ENCODE measurements at regions not wholly inside any gene's neighbourhood (a gene's known extent, or its start where the extent isn't known, plus 50 kb on each side); places are given as distances from the start of the nearest gene placed in this dataset.

DNA sequence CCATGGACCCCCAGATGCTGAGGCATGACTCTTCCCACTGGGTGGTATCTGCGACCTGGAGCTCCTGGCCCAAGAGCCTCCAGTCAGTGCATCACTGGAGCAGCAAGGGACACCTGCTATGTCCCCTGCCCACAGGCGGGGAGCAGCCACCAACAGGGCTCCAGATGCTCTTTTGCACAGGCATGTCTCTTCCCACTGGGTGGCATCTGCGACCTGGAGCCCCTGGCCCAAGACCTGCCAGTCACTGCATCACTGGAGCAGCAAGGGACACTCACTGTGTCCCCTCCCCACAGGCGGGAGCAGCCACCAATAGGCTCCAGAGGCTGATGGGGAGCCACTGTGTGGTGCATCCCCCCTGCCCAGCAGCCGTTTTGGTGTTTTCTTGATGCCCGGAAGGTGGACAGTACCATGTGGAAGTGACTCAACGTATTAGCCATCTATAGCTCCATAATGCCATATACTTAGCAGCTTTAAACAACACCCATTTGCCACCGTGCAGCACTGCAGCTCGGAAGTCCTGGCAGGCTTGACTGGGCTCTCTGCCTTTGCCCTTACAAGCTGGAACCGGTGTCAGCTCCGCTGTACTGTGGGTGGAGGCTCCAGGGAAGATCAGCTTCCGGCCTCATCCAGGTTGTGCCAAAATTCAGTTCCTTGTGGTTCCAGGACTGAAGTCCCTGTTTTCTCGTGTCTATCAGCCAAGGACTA lies 124.9 kb upstream of the CST7 start:
- WGBS, 3 donors, result 73 to 76% (median 74%) methylated on average over 12 to 13 of the region's 13 CpGs
- H3K36me3 ChIP-seq (ENCODE audit: insufficient read depth in 1 of 2, low read depth in 1 of 2), result no peaks in the 10 kb centered on the region
- ATAC-seq (no peak), DNase-seq (no peak)
- no peaks in the 10 kb centered on the region for H3K27me3 ChIP-seq (ENCODE audit: insufficient read depth in 3 of 3, low read length in 2 of 3)
- intact Hi-C loops (cut with DNase I), result no loop called here
- no peaks in the 10 kb centered on the region for H3K4me1 ChIP-seq
- no peak overlapping the region for H3K4me3 ChIP-seq
- no peak overlapping the region for H3K27ac ChIP-seq
- TF ChIP-seq, protein P1, sequence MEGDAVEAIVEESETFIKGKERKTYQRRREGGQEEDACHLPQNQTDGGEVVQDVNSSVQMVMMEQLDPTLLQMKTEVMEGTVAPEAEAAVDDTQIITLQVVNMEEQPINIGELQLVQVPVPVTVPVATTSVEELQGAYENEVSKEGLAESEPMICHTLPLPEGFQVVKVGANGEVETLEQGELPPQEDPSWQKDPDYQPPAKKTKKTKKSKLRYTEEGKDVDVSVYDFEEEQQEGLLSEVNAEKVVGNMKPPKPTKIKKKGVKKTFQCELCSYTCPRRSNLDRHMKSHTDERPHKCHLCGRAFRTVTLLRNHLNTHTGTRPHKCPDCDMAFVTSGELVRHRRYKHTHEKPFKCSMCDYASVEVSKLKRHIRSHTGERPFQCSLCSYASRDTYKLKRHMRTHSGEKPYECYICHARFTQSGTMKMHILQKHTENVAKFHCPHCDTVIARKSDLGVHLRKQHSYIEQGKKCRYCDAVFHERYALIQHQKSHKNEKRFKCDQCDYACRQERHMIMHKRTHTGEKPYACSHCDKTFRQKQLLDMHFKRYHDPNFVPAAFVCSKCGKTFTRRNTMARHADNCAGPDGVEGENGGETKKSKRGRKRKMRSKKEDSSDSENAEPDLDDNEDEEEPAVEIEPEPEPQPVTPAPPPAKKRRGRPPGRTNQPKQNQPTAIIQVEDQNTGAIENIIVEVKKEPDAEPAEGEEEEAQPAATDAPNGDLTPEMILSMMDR (IDR thresholded peaks at IDR 0.05), result no peak
- no peaks in the 10 kb centered on the region for H3K9me3 ChIP-seq

GRCh38 chr20:24825591-24825990 lies 123.5 kb upstream of the CST7 start:
- intact Hi-C loops (cut with DNase I), result no loop called here
- no peak overlapping the region for H3K27ac ChIP-seq
- no peaks in the 10 kb centered on the region for H3K36me3 ChIP-seq (ENCODE audit: insufficient read depth in 1 of 2, low read depth in 1 of 2)
- WGBS, 3 donors, result 93 to 97% (median 95%) methylated on average over 6 of the region's 6 CpGs
- DNase-seq, result no peak
- no peaks in the 10 kb centered on the region for H3K27me3 ChIP-seq (ENCODE audit: insufficient read depth in 3 of 3, low read length in 2 of 3)
- H3K9me3 ChIP-seq, result no peaks in the 10 kb centered on the region
- ATAC-seq, result no peak
- TF ChIP-seq, protein P1 (IDR thresholded peaks at IDR 0.05), result no peak
- no peak overlapping the region for H3K4me3 ChIP-seq
- H3K4me1 ChIP-seq, result no peaks in the 10 kb centered on the region

DNA sequence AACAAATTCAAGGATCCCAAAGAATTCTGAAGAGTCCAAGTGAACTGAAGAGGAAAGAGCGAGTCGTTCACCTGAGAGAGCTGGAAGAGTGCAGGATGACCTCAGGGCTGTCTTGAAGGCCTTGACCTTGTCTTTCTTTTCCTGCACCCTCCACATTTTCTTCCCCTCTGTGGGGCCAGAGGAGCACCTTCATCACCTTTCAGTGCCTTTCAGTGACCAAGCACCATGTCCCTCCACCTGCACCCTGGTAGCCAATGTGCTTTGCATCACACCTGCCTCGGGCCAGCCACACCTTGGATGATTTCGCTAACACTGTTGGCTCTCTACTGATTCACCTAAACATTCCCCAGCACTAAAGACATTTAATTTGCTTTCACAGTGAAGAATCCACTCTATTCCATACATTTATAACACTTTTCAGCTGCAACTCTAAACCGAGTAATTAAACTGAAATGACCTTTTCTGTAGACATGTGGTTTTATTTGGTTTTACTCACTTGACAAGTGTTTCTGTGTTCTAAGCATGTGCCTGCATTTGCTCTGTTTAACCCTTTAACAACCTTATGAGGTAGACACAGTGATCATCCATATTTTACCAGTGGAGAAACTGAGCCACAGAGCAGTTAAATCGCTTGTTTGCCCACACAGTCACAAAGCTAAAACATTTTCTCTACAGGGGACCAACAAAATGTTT lies 121.3 kb upstream of the CST7 start:
- DNase-seq (no peak), ATAC-seq (no peak)
- Histone ChIP-seq H3K27me3 (ENCODE audit: insufficient read depth in 3 of 3, low read length in 2 of 3) (no peaks in the 10 kb centered on the region), H3K4me3 (no peak overlapping the region), H3K27ac (no peak overlapping the region), H3K9me3 (no peaks in the 10 kb centered on the region), H3K36me3 (ENCODE audit: insufficient read depth in 1 of 2, low read depth in 1 of 2) (no peaks in the 10 kb centered on the region), H3K4me1 (no peaks in the 10 kb centered on the region)
- intact Hi-C loops (cut with DNase I), result no loop called here
- 85 to 88% (median 86%) methylated on average over 6 of the region's 6 CpGs for WGBS, 3 donors
- TF ChIP-seq, protein P1 (IDR thresholded peaks at IDR 0.05), result no peak

DNA sequence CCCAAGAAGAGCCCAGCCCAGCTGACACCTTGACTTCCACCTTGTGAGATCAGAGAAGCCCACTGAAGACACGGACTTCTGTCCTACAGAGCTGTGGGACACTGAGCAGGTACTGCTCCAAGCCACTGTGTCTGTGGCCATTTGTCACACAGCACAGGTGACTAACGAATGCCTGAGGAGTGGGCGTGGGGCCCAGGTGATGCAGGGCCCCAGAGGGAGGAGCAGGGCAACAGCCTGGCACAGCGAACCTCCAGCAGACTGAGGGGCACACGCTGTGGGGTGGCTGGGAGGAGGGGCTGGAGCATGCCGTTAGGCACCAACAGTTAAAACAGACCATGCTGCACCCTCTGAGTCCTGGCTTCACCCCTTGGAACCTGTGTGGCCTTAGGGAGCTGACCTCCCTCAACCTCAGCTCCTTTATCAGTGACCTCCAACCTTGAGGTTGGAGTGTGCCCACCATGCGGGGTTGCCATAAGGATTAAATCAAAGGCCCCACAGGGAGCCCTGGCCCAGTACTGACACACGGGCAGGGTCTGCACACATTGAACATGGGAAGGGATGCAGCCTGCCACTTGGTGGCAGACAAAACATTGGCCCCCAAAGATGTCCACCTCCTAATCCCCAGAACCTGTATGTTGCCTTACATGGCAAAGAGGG lies 119.9 kb upstream of the CST7 start:
- ATAC-seq (no peak), DNase-seq (no peak)
- no peak overlapping the region for H3K4me3 ChIP-seq
- H3K27me3 ChIP-seq (ENCODE audit: insufficient read depth in 3 of 3, low read length in 2 of 3), result no peaks in the 10 kb centered on the region
- no peaks in the 10 kb centered on the region for H3K4me1 ChIP-seq
- intact Hi-C loops (cut with DNase I), result no loop called here
- no peaks in the 10 kb centered on the region for H3K9me3 ChIP-seq
- WGBS, 3 donors, result 77 to 80% (median 79%) methylated on average over 8 of the region's 8 CpGs
- H3K27ac ChIP-seq, result no peak overlapping the region
- TF ChIP-seq, protein P1 (IDR thresholded peaks at IDR 0.05), result no peak
- no peaks in the 10 kb centered on the region for H3K36me3 ChIP-seq (ENCODE audit: insufficient read depth in 1 of 2, low read depth in 1 of 2)
